SK-N-MC (cell line): ENCODE measurements at regions not wholly inside any gene's neighbourhood (a gene's known extent, or its start where the extent isn't known, plus 50 kb on each side); places are given as distances from the start of the nearest gene placed in this dataset.

Experiments used
- DNase-seq: peaks from one replicate; pipeline ENCODE4 v3.0.0-alpha.2; 2011; ENCODE audit warnings: low read depth, low spot score
- H3K27ac ChIP-seq: fragments of 200-600 bp; sonication (generic); 2 replicates; pipeline ENCODE4 v1.5.1; 2016; ENCODE audit warnings: mixed run types
- H3K36me3 ChIP-seq: fragments of 200-600 bp; sonication (generic); 2 replicates; pipeline ENCODE4 v1.6.1; 2017; ENCODE audit warnings: antibody characterized with exemption, low read length, mixed read lengths; ENCODE audit not compliant: insufficient read depth
- H3K4me3 ChIP-seq: fragments of 200-600 bp; sonication (generic); 2 replicates; pipeline ENCODE4 v1.5.1; 2016
- H3K9ac ChIP-seq: fragments of 200-600 bp; sonication (generic); 2 replicates; pipeline ENCODE4 v1.8.0; 2017; ENCODE audit warnings: mixed run types, mixed read lengths; ENCODE audit not compliant: insufficient read length
- H3K9me3 ChIP-seq: fragments of 200-600 bp; sonication (generic); 2 replicates; pipeline ENCODE4 v1.6.1; 2017; ENCODE audit warnings: low read depth, mild to moderate bottlenecking, antibody characterized with exemption, low read length, moderate library complexity, mixed read lengths
- EZH2 ChIP-seq: fragments of 200-600 bp; sonication (generic); IDR thresholded peaks from one replicate; pipeline ENCODE4 v1.6.1; 2017; ENCODE audit warnings: antibody characterized with exemption
- FOXP2 ChIP-seq: optimal IDR thresholded peaks from 2 replicates; pipeline ENCODE3; 2011; ENCODE audit warnings: mild to moderate bottlenecking, moderate library complexity; ENCODE audit not compliant: insufficient read depth; ENCODE audit errors: extremely low read length, control extremely low read depth
- POLR2AphosphoS5 ChIP-seq: IDR thresholded peaks from 2 replicates; pipeline ENCODE4 v1.6.1; 2012; ENCODE audit warnings: mild to moderate bottlenecking, low read depth, low read length, borderline replicate concordance

DNA sequence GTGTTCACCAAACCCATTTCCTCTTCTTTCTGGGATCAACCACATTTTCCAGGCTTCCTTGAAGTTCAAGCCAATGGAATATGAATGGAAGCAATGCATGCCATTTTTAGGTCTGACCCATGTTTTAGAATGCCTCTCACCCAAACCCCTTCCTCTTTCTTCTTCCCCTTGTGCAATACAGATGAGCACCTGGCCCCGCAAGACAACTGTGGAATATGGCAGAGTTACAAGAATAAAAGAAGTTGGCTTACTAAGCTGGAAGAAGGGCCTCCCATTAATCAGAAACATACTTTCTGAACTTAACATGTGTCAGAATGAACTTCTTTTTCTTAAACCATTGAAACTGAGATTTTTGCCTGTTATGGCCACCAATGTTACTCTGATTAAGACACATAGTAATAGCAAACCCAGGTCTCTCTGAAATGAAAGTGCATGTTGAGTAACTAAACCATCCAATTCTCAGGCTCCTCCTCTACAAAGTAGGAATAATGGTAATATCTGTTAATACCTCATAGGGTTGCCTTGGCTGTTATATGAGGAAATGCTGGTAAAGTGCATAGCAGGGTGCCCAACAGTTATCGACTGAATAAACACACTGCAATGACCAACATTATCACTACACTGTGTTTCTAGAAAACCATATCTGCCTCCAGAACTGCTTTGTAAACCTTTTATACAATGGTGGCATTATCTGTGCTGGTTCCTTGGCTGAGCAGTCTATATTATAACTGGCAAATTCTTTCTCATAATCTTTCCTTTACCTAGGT, 382.2 kb upstream of the NRP1 start:
- no peak overlapping the region for H3K4me3 ChIP-seq
- no peak for DNase-seq
- H3K9ac ChIP-seq, result no peak overlapping the region
- no peak overlapping the region for H3K27ac ChIP-seq
- no peaks in the 10 kb centered on the region for H3K36me3 ChIP-seq
- H3K9me3 ChIP-seq, result no peaks in the 10 kb centered on the region
- TF ChIP-seq POLR2AphosphoS5 (no peak), EZH2 (no peak), FOXP2 (no peak)

DNA sequence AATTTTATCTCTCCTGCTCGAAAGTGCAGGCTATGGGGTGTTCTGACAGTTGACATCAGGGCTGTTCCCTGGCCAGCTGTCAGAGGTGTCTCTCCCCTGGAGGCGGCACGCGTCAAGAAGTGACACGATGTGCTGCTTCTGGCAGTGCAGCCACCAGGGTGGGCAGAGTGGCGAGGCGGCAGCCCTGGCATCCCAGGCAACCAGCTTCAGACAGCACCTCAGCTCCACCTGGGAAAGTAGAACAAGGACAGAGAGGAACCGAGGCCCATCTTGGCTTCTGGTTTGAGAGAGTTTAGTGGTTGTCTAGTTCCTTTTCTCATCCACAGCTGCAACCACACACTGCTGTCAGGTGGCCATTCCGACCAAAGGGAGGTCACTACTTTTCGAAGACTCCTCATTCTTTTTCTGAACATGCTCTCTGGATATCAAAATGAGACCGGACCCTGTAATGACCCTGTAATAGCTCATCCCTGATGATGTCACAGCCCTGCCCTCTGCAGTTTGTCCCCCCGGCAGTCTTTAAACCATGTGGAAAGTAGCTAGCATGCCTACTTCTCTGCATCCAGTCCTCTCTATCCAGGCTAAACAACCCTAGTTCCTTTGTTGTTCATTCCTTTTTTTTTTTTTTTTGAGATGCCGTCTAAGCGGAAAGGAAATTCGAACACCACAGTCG, 381.0 kb upstream of the NRP1 start:
- no peaks in the 10 kb centered on the region for H3K9me3 ChIP-seq
- H3K27ac ChIP-seq, result no peak overlapping the region
- H3K4me3 ChIP-seq, result no peak overlapping the region
- no peak for TF ChIP-seq POLR2AphosphoS5
- no peak for TF ChIP-seq EZH2
- no peak for TF ChIP-seq FOXP2
- no peak overlapping the region for H3K9ac ChIP-seq
- H3K36me3 ChIP-seq, result no peaks in the 10 kb centered on the region
- DNase-seq, result no peak

DNA sequence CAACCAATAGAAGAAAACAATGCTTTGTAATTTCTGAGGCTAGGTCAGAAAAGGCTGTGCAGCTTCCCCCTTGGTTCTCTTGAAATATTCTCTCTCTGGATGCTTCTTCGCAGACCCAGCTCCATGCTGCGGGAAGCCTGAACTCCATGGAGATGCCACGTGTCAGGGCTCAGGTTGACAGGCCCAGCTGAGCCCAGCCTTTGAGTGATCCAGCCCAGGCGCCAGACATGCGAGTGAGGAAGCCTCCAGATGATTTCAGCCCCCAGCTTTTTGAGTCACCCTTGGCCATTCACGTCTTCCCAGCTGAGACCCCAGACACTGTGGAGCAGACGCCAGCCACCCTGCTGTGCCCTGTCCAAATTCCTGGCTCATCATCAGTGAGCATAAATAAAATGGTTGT, 378.4 kb upstream of the NRP1 start:
- Histone ChIP-seq H3K9ac (no peak overlapping the region), H3K4me3 (no peak overlapping the region), H3K36me3 (no peaks in the 10 kb centered on the region), H3K27ac (no peak overlapping the region), H3K9me3 (no peaks in the 10 kb centered on the region)
- DNase-seq, result no peak
- TF ChIP-seq POLR2AphosphoS5 (no peak), EZH2 (no peak), FOXP2 (no peak)

DNA sequence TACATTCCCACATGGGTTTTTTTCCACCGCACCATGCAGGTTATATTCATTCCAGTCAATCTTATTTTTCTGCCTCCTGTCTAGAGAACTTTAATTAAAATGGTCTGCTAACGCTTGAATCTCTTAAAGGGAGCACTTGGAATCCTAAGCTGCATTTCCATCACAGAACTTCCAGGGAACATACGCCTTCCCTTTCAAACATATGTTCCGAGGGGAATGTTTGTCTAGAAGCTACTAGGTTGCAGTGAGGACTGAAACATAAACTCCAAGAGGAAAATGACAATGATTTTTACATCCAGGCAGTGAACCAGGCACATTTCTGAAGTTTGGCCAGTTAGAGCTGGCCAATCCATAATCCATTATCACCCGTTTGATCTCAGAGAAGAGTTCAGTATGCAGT, 375.5 kb upstream of the NRP1 start:
- TF ChIP-seq POLR2AphosphoS5 (no peak), EZH2 (no peak), FOXP2 (no peak)
- H3K36me3 ChIP-seq, result no peaks in the 10 kb centered on the region
- no peak overlapping the region for H3K4me3 ChIP-seq
- H3K27ac ChIP-seq, result no peak overlapping the region
- H3K9ac ChIP-seq, result no peak overlapping the region
- no peak for DNase-seq
- H3K9me3 ChIP-seq, result no peaks in the 10 kb centered on the region

DNA sequence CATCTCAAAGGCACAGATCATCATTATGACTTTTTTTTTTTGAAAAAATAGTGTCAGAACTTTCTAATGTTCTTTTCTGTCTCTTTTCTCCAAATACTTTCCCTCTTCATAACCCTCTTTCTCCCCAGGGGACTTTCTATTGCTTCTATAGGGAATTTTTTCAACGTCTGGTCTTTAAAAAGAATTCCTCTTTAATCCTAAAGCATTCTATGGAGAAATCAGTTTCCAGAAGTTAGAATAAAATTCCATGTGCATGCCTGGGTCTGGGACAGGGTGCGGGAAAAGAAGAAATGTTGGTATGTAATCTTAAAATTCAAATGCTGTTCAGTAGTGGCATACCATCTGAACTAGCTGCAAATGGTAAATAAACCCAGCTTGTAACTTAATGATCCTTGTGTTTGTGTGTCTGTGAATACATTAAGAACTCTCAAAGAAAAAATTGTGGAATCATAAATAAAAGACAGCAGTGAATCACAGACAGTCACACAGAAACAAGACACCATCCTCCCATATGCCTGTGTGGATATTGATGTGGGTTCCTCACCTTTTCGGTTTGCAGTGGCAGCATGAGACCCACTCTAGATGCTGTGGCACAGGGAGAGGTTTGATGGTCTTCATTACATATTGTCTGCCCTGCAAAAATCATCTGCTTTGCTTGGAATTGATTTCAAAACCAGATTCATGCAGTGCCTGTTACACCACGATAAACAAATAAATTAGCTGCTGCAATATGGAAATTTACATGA, 374.7 kb upstream of the NRP1 start:
- no peak overlapping the region for H3K27ac ChIP-seq
- no peak for DNase-seq
- H3K4me3 ChIP-seq, result no peak overlapping the region
- TF ChIP-seq POLR2AphosphoS5, result no peak
- no peak for TF ChIP-seq FOXP2
- TF ChIP-seq EZH2, result no peak
- no peak overlapping the region for H3K9ac ChIP-seq
- H3K9me3 ChIP-seq, result no peaks in the 10 kb centered on the region
- no peaks in the 10 kb centered on the region for H3K36me3 ChIP-seq

DNA sequence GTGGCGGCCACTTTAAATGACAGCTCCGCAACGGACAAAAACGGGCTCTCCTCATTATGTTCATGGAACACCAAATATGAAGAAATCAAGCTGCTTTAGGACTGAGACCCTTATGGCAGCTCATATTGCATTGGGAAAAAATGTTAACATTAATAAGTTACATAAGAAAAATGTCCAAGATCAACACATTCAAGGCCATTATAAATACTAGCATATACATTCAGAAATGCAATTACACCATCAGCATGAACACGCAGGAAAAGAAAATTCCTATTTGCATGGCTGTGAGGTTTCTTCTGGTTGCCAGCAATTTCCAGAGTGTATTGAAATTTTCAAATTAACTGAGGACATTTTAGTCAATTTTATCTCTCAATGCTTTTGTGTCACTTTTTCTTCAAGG, 374.1 kb upstream of the NRP1 start:
- Histone ChIP-seq H3K4me3 (no peak overlapping the region), H3K9me3 (no peaks in the 10 kb centered on the region), H3K27ac (no peak overlapping the region), H3K9ac (no peak overlapping the region), H3K36me3 (no peaks in the 10 kb centered on the region)
- TF ChIP-seq EZH2, result no peak
- TF ChIP-seq FOXP2, result no peak
- no peak for TF ChIP-seq POLR2AphosphoS5
- no peak for DNase-seq

DNA sequence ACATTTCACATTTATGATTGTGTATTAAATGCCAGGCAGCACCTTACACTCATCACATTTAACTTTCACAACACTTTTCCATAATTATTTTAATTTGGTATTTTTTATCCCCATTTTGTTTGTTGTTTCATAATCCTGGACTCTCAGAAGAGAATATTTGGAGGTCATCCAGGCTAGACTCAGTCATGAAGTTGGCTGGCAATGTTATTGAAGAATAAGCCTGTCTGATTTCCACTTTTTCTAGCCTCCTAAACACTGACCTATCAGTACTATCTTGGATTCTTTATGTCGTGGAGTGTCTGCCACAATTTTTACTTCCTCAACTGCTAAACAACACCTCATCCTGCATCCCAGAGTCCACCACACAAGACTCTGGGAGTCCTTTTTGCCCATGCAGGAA, 372.3 kb upstream of the NRP1 start:
- H3K27ac ChIP-seq, result no peak overlapping the region
- no peaks in the 10 kb centered on the region for H3K36me3 ChIP-seq

DNA sequence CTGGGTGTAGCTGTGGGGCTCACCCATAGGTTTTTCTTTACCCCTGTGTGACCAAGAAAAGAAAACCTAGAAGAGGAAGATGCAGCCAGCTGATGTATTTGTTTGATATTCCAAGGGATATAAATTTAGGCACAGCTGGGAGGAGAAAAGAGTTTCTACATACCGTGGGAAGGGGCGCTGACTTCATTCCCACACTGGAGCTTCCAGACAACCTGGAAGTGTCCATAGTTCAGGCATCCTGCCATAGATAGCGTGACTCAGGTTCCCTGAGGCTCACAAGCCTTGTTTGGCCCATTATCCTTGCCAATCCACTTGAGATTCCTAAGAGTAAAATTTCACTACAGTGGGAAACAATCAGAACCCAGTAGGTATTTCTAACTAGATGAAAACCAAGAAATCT, 371.7 kb upstream of the NRP1 start:
- TF ChIP-seq POLR2AphosphoS5, result no peak
- TF ChIP-seq EZH2, result no peak
- no peak for TF ChIP-seq FOXP2
- Histone ChIP-seq H3K9ac (no peak overlapping the region), H3K4me3 (no peak overlapping the region), H3K27ac (no peak overlapping the region), H3K36me3 (no peaks in the 10 kb centered on the region), H3K9me3 (no peaks in the 10 kb centered on the region)
- no peak for DNase-seq

More for the DNA sequence above, 372.3 kb upstream of the NRP1 start:
- DNase-seq, result no peak
- H3K9ac ChIP-seq, result no peak overlapping the region
- H3K9me3 ChIP-seq, result no peaks in the 10 kb centered on the region
- no peak overlapping the region for H3K4me3 ChIP-seq
- TF ChIP-seq EZH2 (no peak), POLR2AphosphoS5 (no peak), FOXP2 (no peak)
